ENCODE measurements at regions not wholly inside any gene's neighbourhood (a gene's known extent, or its start where the extent isn't known, plus 50 kb on each side); places are given as distances from the start of the nearest gene placed in this dataset.

- DNase-seq (ENCODE audit: low read depth) (no peak), FAIRE-seq (no peak)
- H3K27me3 ChIP-seq (ENCODE audit: control insufficient read depth, insufficient read depth, low read length): no peaks in the 10 kb centered on the region
- no peaks in the 10 kb centered on the region for H3K36me3 ChIP-seq (ENCODE audit: control insufficient read depth, insufficient read depth, low read length)
- no peak for TF ChIP-seq CTCF (IDR thresholded peaks at IDR 0.05; ENCODE audit: insufficient read depth, low read length, severe bottlenecking)
- no peak overlapping the region for H3K4me3 ChIP-seq (ENCODE audit: low read depth, low read length)
Observed at GRCh38 chr3:81045246-81045645, 716.2 kb downstream of the GBE1 start.

- no peak for TF ChIP-seq CTCF (IDR thresholded peaks at IDR 0.05; ENCODE audit: insufficient read depth, low read length, severe bottlenecking)
- DNase-seq (ENCODE audit: low read depth) (no peak), FAIRE-seq (no peak)
- H3K4me3 ChIP-seq (ENCODE audit: low read depth, low read length): no peak overlapping the region
- no peaks in the 10 kb centered on the region for H3K36me3 ChIP-seq (ENCODE audit: control insufficient read depth, insufficient read depth, low read length)
- no peaks in the 10 kb centered on the region for H3K27me3 ChIP-seq (ENCODE audit: control insufficient read depth, insufficient read depth, low read length)
Observed at GRCh38 chr3:81043660-81044199, 717.7 kb downstream of the GBE1 start.

- Histone ChIP-seq H3K27me3 (ENCODE audit: control insufficient read depth, insufficient read depth, low read length) (no peaks in the 10 kb centered on the region), H3K4me3 (ENCODE audit: low read depth, low read length) (no peak overlapping the region), H3K36me3 (ENCODE audit: control insufficient read depth, insufficient read depth, low read length) (no peaks in the 10 kb centered on the region)
- FAIRE-seq (no peak), DNase-seq (ENCODE audit: low read depth) (no peak)
- no peak for TF ChIP-seq CTCF (IDR thresholded peaks at IDR 0.05; ENCODE audit: insufficient read depth, low read length, severe bottlenecking)
Observed at GRCh38 chr3:81043009-81043408, 718.4 kb downstream of the GBE1 start.

GRCh38 chr3:81041331-81041730 is 720.1 kb downstream of the GBE1 start:
- no peaks in the 10 kb centered on the region for H3K27me3 ChIP-seq (ENCODE audit: control insufficient read depth, insufficient read depth, low read length)
- DNase-seq (ENCODE audit: low read depth): no peak
- TF ChIP-seq CTCF (IDR thresholded peaks at IDR 0.05; ENCODE audit: insufficient read depth, low read length, severe bottlenecking): no peak
- H3K36me3 ChIP-seq (ENCODE audit: control insufficient read depth, insufficient read depth, low read length): no peaks in the 10 kb centered on the region
- FAIRE-seq: no peak
- no peak overlapping the region for H3K4me3 ChIP-seq (ENCODE audit: low read depth, low read length)

- H3K36me3 ChIP-seq (ENCODE audit: control insufficient read depth, insufficient read depth, low read length): no peaks in the 10 kb centered on the region
- TF ChIP-seq CTCF (IDR thresholded peaks at IDR 0.05; ENCODE audit: insufficient read depth, low read length, severe bottlenecking): no peak
- FAIRE-seq: no peak
- H3K27me3 ChIP-seq (ENCODE audit: control insufficient read depth, insufficient read depth, low read length): no peaks in the 10 kb centered on the region
- no peak for DNase-seq (ENCODE audit: low read depth)
- no peak overlapping the region for H3K4me3 ChIP-seq (ENCODE audit: low read depth, low read length)
Observed at GRCh38 chr3:81040107-81040506, 721.3 kb downstream of the GBE1 start.

GRCh38 chr3:81033684-81034083 is 727.8 kb downstream of the GBE1 start:
- TF ChIP-seq CTCF (IDR thresholded peaks at IDR 0.05; ENCODE audit: insufficient read depth, low read length, severe bottlenecking): no peak
- DNase-seq (ENCODE audit: low read depth) (no peak), FAIRE-seq (no peak)
- Histone ChIP-seq H3K36me3 (ENCODE audit: control insufficient read depth, insufficient read depth, low read length) (no peaks in the 10 kb centered on the region), H3K27me3 (ENCODE audit: control insufficient read depth, insufficient read depth, low read length) (no peaks in the 10 kb centered on the region), H3K4me3 (ENCODE audit: low read depth, low read length) (no peak overlapping the region)

All from bronchial epithelial cell (primary cell).